GM12878 (cell line): ENCODE measurements at regions not wholly inside any gene's neighbourhood (a gene's known extent, or its start where the extent isn't known, plus 50 kb on each side); places are given as distances from the start of the nearest gene placed in this dataset.

Source experiments
- ATAC-seq: fragments of 200-7000 bp; cut with Tn5 transposase; 3 replicates; pipeline ENCODE4 v1.9.1; 2020; ENCODE audit warnings: mild to moderate bottlenecking, moderate library complexity
- BruUV-seq: library from RNA; stranded (reverse); fragments of 400-500 nt; replicated peaks from 2 replicates; lab custom pipeline; 2021; lab: Mats Ljungman, UMichigan
- CTCF ChIA-PET: fragments of 300-600 bp; sonication (Branson Sonifier 250); formaldehyde crosslinking; extraction: SDS; loops from one replicate; lab custom pipeline; 2021; ENCODE audit warnings: inconsistent platforms; lab: Yijun Ruan, JAX
- POLR2A ChIA-PET: fragments of 350-600 bp; formaldehyde crosslinking; extraction: SDS; loops from one replicate; lab custom pipeline; 2021; ENCODE audit warnings: inconsistent platforms; lab: Charles Lee
- RAD21 ChIA-PET: fragments of 300-600 bp; sonication (Branson Sonifier 250); formaldehyde crosslinking; loops from one replicate; lab custom pipeline; 2023; ENCODE audit warnings: antibody characterized with exemption; ENCODE audit not compliant: unreplicated experiment; lab: Charles Lee
- SMC1A ChIA-PET: fragments of 300-600 bp; sonication (Branson Sonifier 250); formaldehyde crosslinking; loops from one replicate; lab custom pipeline; 2023; ENCODE audit not compliant: unreplicated experiment, uncharacterized antibody; lab: Charles Lee
- DNase-seq: peaks from one replicate; pipeline ENCODE4 v3.0.0-alpha.2; 2011; ENCODE audit warnings: low read depth, low spot score
- FAIRE-seq: peaks from 3 replicates; lab custom pipeline; 2011; peaks lifted over from hg19 to GRCh38; lab: Jason Lieb, UNC
- H2AFZ ChIP-seq: 2 replicates; pipeline ENCODE4 v1.6.0; 2011; ENCODE audit warnings: low read depth, low read length, control low read depth; ENCODE audit not compliant: control insufficient read depth
- H3K27ac ChIP-seq: 2 replicates; pipeline ENCODE4 v1.5.1; 2011; ENCODE audit warnings: control low read depth; ENCODE audit not compliant: control insufficient read depth, insufficient read depth
- H3K27me3 ChIP-seq, 2 experiments: replicated peaks in 1 of 2; 2 replicates each; pipeline versions ENCODE4 v1.6.0 to v1.6.1; 2011; ENCODE audit warnings: low read length in 1 of 2; ENCODE audit not compliant: control insufficient read depth in 2 of 2, insufficient read depth in 2 of 2
- H3K36me3 ChIP-seq, 2 experiments: 2 replicates each; pipeline ENCODE4 v1.5.1; 2011; ENCODE audit warnings: low read length in 1 of 2; ENCODE audit not compliant: control insufficient read depth in 2 of 2, insufficient read depth in 2 of 2
- H3K4me1 ChIP-seq: 2 replicates; pipeline ENCODE4 v1.6.1; 2011; ENCODE audit warnings: mild to moderate bottlenecking, low read length, moderate library complexity, mixed read lengths; ENCODE audit not compliant: control insufficient read depth, insufficient read depth
- H3K4me2 ChIP-seq: 2 replicates; pipeline ENCODE4 v1.6.0; 2011; ENCODE audit warnings: control low read depth; ENCODE audit not compliant: control insufficient read depth, insufficient read depth
- H3K4me3 ChIP-seq: fragments of 200-600 bp; sonication (generic); 2 replicates; pipeline ENCODE4 v1.5.1; 2016
- H3K79me2 ChIP-seq: 2 replicates; pipeline ENCODE4 v1.6.0; 2011; ENCODE audit warnings: low read length; ENCODE audit not compliant: control insufficient read depth, insufficient read depth
- H3K9ac ChIP-seq: 2 replicates; pipeline ENCODE4 v1.8.0; 2011; ENCODE audit warnings: low read length, control low read depth, mixed read lengths; ENCODE audit not compliant: control insufficient read depth, insufficient read depth
- H3K9me3 ChIP-seq: replicated peaks from 3 replicates; pipeline ENCODE4 v1.5.1; 2011; ENCODE audit warnings: mild to moderate bottlenecking, low read length; ENCODE audit not compliant: control insufficient read depth, insufficient read depth
- H4K20me1 ChIP-seq: 2 replicates; pipeline ENCODE4 v1.6.0; 2011; ENCODE audit not compliant: control insufficient read depth, insufficient read depth
- EGR1 ChIP-seq, 2 experiments: IDR thresholded peaks; 1 replicate in 1 of 2; 2 replicates in 1 of 2; pipeline ENCODE4 v1.6.1; 2011 to 2012; ENCODE audit warnings: low read depth in 2 of 2, low read length in 2 of 2, borderline replicate concordance in 1 of 2, mild to moderate bottlenecking in 1 of 2, moderate library complexity in 1 of 2
- EZH2 ChIP-seq: IDR thresholded peaks from 2 replicates; pipeline ENCODE4 v1.6.1; 2012; ENCODE audit warnings: low read depth, mild to moderate bottlenecking, control low read depth, inconsistent platforms, low read length, borderline replicate concordance; ENCODE audit not compliant: control insufficient read depth
- FOS ChIP-seq: IDR thresholded peaks from 3 replicates; pipeline ENCODE4 v1.6.1; 2011; ENCODE audit warnings: borderline replicate concordance; ENCODE audit not compliant: insufficient read length; ENCODE audit errors: extremely low read depth
- SMARCA5 ChIP-seq: fragments of 450-650 bp; IDR thresholded peaks from 2 replicates; pipeline ENCODE4 v1.6.1; 2017; ENCODE audit warnings: mild to moderate bottlenecking
- SPI1 ChIP-seq: IDR thresholded peaks from 2 replicates; pipeline ENCODE4 v1.6.1; 2011; ENCODE audit warnings: low read depth, mild to moderate bottlenecking, low read length, moderate library complexity, borderline replicate concordance; ENCODE audit not compliant: insufficient read depth
- TCF3 ChIP-seq: IDR thresholded peaks from 2 replicates; pipeline ENCODE4 v1.6.1; 2012; ENCODE audit warnings: low read depth, mild to moderate bottlenecking, low read length, borderline replicate concordance; ENCODE audit not compliant: insufficient read depth
- ZNF207 ChIP-seq: fragments of 450-650 bp; IDR thresholded peaks from 2 replicates; pipeline ENCODE4 v1.6.1; 2014; ENCODE audit warnings: antibody characterized with exemption, mild to moderate bottlenecking, borderline replicate concordance
- in situ Hi-C: fragments of 300-500 bp; cut with MboI; formaldehyde crosslinking; loops from 9 replicates; pipeline ENCODE4 v1.14.3; 2018; ENCODE audit warnings: mixed read lengths
- intact Hi-C: fragments of 100-400 bp; cut with micrococcal nuclease; formaldehyde crosslinking; loops from one replicate; pipeline ENCODE4 v1.14.2; 2022; ENCODE audit not compliant: unreplicated experiment
- TF ChIP-seq, protein P1 (sequence below): fragments of 450-650 bp; IDR thresholded peaks from 2 replicates; pipeline ENCODE4 v1.6.1; 2017; ENCODE audit warnings: borderline replicate concordance
- TF ChIP-seq, protein P2 (sequence below): fragments of 450-650 bp; IDR thresholded peaks from 2 replicates; pipeline ENCODE4 v1.6.1; 2016; ENCODE audit warnings: mild to moderate bottlenecking
- TF ChIP-seq, protein P3 (sequence below): fragments of 450-650 bp; IDR thresholded peaks from 2 replicates; pipeline ENCODE4 v1.6.1; 2014; ENCODE audit warnings: mild to moderate bottlenecking
- TF ChIP-seq, protein P4 (sequence below): fragments of 450-650 bp; IDR thresholded peaks from 2 replicates; pipeline ENCODE4 v1.6.1; 2017; ENCODE audit warnings: mild to moderate bottlenecking, moderate library complexity
- TF ChIP-seq, protein P5 (sequence below): IDR thresholded peaks from 2 replicates; pipeline ENCODE4 v1.6.1; 2012; ENCODE audit warnings: low read length, inconsistent platforms
- TF ChIP-seq, protein P6 (sequence below): fragments of 450-650 bp; IDR thresholded peaks from 2 replicates; pipeline ENCODE4 v1.6.1; 2017; ENCODE audit warnings: low read depth, mild to moderate bottlenecking, moderate library complexity

DNA sequence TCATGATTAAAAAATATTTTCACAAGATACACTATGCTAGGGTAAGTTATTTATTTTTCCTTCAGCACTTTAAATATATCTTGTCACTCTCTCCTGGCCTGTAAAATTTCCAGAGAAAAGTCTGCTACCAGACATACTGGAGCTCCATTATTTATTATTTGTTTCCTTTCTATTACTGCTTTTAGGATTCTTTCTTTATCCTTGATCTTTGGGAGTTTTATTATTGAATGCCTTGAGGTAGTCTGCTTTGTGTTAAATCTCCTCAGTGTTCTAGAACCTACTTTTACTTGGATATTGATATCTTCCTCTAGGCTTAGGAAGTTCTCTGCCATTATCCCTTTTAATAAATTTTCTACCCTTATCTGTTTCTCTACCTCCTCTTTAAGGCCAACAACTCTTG, 142.0 kb upstream of the TGFBR2 start:
- ChIA-PET RAD21 (interaction anchor here (0.7 kb wide), 1 partner anchor 229 kb away, joined by 3 read pairs; no protein-coding TSS in a partner anchor), SMC1A (interaction anchor here (0.5 kb wide), 1 partner anchor 9 kb away, joined by 3 read pairs; no protein-coding TSS in a partner anchor), POLR2A (no interaction called here), CTCF (no interaction called here)
- Histone ChIP-seq H2AFZ (no peak overlapping the region), H3K4me3 (no peak overlapping the region), H3K36me3 (no peaks in the 10 kb centered on the region), H3K79me2 (no peaks in the 10 kb centered on the region), H3K27ac (no peak overlapping the region), H3K9me3 (no peaks in the 10 kb centered on the region), H3K4me2 (no peak overlapping the region), H3K9ac (no peak overlapping the region), H3K4me1 (no peaks in the 10 kb centered on the region), H3K27me3 (peaks cover 0 to 3% of the 10 kb centered on the region in 2 experiments; a peak in 1 of 4 replicates), H4K20me1 (no peaks in the 10 kb centered on the region)
- no peak for ATAC-seq
- in situ Hi-C loops (no loop called here), intact Hi-C loops (no loop called here)
- DNase-seq = no peak
- FAIRE-seq = no peak
- BruUV-seq = no TSS peak
- TF ChIP-seq SPI1 = no peak
- no peak for TF ChIP-seq EGR1 (IDR thresholded peaks at IDR 0.05; ENCODE audit: borderline replicate concordance in 1 of 2, low read depth in 2 of 2, low read length in 2 of 2)
- TF ChIP-seq, protein P1, sequence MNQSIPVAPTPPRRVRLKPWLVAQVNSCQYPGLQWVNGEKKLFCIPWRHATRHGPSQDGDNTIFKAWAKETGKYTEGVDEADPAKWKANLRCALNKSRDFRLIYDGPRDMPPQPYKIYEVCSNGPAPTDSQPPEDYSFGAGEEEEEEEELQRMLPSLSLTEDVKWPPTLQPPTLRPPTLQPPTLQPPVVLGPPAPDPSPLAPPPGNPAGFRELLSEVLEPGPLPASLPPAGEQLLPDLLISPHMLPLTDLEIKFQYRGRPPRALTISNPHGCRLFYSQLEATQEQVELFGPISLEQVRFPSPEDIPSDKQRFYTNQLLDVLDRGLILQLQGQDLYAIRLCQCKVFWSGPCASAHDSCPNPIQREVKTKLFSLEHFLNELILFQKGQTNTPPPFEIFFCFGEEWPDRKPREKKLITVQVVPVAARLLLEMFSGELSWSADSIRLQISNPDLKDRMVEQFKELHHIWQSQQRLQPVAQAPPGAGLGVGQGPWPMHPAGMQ = no peak
- TF ChIP-seq, protein P2, sequence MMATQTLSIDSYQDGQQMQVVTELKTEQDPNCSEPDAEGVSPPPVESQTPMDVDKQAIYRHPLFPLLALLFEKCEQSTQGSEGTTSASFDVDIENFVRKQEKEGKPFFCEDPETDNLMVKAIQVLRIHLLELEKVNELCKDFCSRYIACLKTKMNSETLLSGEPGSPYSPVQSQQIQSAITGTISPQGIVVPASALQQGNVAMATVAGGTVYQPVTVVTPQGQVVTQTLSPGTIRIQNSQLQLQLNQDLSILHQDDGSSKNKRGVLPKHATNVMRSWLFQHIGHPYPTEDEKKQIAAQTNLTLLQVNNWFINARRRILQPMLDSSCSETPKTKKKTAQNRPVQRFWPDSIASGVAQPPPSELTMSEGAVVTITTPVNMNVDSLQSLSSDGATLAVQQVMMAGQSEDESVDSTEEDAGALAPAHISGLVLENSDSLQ = no peak
- TF ChIP-seq FOS = no peak
- TF ChIP-seq, protein P3, sequence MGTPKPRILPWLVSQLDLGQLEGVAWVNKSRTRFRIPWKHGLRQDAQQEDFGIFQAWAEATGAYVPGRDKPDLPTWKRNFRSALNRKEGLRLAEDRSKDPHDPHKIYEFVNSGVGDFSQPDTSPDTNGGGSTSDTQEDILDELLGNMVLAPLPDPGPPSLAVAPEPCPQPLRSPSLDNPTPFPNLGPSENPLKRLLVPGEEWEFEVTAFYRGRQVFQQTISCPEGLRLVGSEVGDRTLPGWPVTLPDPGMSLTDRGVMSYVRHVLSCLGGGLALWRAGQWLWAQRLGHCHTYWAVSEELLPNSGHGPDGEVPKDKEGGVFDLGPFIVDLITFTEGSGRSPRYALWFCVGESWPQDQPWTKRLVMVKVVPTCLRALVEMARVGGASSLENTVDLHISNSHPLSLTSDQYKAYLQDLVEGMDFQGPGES = no peak
- TF ChIP-seq, protein P4, sequence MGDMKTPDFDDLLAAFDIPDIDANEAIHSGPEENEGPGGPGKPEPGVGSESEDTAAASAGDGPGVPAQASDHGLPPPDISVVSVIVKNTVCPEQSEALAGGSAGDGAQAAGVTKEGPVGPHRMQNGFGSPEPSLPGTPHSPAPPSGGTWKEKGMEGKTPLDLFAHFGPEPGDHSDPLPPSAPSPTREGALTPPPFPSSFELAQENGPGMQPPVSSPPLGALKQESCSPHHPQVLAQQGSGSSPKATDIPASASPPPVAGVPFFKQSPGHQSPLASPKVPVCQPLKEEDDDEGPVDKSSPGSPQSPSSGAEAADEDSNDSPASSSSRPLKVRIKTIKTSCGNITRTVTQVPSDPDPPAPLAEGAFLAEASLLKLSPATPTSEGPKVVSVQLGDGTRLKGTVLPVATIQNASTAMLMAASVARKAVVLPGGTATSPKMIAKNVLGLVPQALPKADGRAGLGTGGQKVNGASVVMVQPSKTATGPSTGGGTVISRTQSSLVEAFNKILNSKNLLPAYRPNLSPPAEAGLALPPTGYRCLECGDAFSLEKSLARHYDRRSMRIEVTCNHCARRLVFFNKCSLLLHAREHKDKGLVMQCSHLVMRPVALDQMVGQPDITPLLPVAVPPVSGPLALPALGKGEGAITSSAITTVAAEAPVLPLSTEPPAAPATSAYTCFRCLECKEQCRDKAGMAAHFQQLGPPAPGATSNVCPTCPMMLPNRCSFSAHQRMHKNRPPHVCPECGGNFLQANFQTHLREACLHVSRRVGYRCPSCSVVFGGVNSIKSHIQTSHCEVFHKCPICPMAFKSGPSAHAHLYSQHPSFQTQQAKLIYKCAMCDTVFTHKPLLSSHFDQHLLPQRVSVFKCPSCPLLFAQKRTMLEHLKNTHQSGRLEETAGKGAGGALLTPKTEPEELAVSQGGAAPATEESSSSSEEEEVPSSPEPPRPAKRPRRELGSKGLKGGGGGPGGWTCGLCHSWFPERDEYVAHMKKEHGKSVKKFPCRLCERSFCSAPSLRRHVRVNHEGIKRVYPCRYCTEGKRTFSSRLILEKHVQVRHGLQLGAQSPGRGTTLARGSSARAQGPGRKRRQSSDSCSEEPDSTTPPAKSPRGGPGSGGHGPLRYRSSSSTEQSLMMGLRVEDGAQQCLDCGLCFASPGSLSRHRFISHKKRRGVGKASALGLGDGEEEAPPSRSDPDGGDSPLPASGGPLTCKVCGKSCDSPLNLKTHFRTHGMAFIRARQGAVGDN = no peak
- no peak for TF ChIP-seq SMARCA5
- no peak for TF ChIP-seq TCF3
- TF ChIP-seq, protein P5, sequence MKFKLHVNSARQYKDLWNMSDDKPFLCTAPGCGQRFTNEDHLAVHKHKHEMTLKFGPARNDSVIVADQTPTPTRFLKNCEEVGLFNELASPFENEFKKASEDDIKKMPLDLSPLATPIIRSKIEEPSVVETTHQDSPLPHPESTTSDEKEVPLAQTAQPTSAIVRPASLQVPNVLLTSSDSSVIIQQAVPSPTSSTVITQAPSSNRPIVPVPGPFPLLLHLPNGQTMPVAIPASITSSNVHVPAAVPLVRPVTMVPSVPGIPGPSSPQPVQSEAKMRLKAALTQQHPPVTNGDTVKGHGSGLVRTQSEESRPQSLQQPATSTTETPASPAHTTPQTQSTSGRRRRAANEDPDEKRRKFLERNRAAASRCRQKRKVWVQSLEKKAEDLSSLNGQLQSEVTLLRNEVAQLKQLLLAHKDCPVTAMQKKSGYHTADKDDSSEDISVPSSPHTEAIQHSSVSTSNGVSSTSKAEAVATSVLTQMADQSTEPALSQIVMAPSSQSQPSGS = no peak
- TF ChIP-seq, protein P6, sequence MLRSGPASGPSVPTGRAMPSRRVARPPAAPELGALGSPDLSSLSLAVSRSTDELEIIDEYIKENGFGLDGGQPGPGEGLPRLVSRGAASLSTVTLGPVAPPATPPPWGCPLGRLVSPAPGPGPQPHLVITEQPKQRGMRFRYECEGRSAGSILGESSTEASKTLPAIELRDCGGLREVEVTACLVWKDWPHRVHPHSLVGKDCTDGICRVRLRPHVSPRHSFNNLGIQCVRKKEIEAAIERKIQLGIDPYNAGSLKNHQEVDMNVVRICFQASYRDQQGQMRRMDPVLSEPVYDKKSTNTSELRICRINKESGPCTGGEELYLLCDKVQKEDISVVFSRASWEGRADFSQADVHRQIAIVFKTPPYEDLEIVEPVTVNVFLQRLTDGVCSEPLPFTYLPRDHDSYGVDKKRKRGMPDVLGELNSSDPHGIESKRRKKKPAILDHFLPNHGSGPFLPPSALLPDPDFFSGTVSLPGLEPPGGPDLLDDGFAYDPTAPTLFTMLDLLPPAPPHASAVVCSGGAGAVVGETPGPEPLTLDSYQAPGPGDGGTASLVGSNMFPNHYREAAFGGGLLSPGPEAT = no peak
- TF ChIP-seq EZH2 = no peak
- TF ChIP-seq ZNF207 = no peak
